K562 (cell line): ENCODE measurements at regions not wholly inside any gene's neighbourhood (a gene's known extent, or its start where the extent isn't known, plus 50 kb on each side); places are given as distances from the start of the nearest gene placed in this dataset.

Experiments used
- FOSL1 ChIP-seq: fragments of 200-800 bp; sonication (Bioruptor generic); conservative IDR thresholded peaks from 2 replicates; pipeline ENCODE4 v1.6.1; 2016; ENCODE audit warnings: missing genetic modification characterization, missing compliant biosample characterization
- MYC ChIP-seq, 2 experiments: fragments of 250-450 bp in 1 of 2; sonication (Bioruptor Pico) in 1 of 2; IDR thresholded peaks; 2 replicates each; pipeline versions ENCODE4 v1.5.1 to v1.6.1; 2012 to 2021; ENCODE audit warnings: low read depth in 2 of 2, borderline replicate concordance in 1 of 2, improper control_type of control experiment in 1 of 2, low read length in 1 of 2, mild to moderate bottlenecking in 1 of 2, moderate library complexity in 1 of 2
- RBFOX2 ChIP-seq: fragments of 200-400 bp; formaldehyde crosslinking; IDR thresholded peaks from 2 replicates; pipeline ENCODE4 v1.6.1; 2017; ENCODE audit warnings: low read depth, mild to moderate bottlenecking, low read length, moderate library complexity
- ZNF175 ChIP-seq: fragments of 200-800 bp; sonication (Bioruptor generic); IDR thresholded peaks from 2 replicates; pipeline ENCODE4 v1.6.1; 2016; ENCODE audit warnings: low read depth, mild to moderate bottlenecking, missing genetic modification characterization, missing compliant biosample characterization
- TF ChIP-seq, protein P1 (sequence below), 3 experiments: IDR thresholded peaks in 2 of 3; conservative IDR thresholded peaks in 1 of 3; 2 replicates each; pipeline ENCODE4 v1.5.1; 2011 to 2012; ENCODE audit warnings: low read length in 3 of 3, mild to moderate bottlenecking in 3 of 3, control low read depth in 2 of 3, improper control_type of control experiment in 1 of 3, inconsistent platforms in 1 of 3, low read depth in 1 of 3, mixed read lengths in 1 of 3, moderate library complexity in 1 of 3; ENCODE audit not compliant: insufficient read depth in 2 of 3
- TF ChIP-seq, protein P2 (sequence below): fragments of 200-600 bp; sonication (generic); IDR thresholded peaks from one replicate; pipeline ENCODE4 v1.6.1; 2012; ENCODE audit warnings: mild to moderate bottlenecking, low read depth, low read length, inconsistent platforms

DNA sequence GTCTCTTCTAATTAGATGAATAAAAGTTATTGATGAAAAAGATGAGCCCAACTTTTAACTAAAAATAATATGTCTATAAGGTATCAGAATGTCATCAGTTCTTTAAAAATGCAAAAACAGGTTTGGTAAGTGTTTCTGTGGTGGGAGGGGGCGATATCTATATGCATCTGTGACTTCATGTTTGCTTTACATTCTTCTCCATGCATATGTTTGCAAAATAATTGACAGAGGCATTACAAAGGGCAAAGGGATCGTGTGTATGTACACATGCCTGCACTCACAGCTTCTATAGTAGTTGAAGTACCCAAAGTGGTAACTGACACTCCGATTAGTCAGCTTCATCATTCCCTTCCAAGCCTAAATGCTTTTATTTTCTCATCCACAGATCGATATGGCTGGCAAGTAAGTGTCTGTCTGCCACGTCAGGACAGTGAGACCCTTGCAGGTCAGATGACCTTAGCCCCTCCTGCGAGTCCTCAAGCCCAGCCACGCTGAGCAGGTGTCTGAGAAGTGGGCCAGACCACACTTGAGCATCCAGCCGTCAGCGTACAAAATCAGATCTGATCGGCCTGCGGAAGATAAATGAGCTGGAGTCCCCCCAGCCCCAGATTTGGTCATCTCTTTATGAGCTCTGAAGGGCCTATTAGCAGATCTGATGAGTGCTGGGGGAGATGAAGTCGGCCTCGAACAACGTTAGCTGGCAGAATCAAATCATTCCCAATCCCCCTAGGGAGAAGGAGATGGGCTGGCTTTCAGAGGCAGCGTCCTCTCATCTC is 369.1 kb downstream of the MAFB start:
- TF ChIP-seq, protein P1, sequence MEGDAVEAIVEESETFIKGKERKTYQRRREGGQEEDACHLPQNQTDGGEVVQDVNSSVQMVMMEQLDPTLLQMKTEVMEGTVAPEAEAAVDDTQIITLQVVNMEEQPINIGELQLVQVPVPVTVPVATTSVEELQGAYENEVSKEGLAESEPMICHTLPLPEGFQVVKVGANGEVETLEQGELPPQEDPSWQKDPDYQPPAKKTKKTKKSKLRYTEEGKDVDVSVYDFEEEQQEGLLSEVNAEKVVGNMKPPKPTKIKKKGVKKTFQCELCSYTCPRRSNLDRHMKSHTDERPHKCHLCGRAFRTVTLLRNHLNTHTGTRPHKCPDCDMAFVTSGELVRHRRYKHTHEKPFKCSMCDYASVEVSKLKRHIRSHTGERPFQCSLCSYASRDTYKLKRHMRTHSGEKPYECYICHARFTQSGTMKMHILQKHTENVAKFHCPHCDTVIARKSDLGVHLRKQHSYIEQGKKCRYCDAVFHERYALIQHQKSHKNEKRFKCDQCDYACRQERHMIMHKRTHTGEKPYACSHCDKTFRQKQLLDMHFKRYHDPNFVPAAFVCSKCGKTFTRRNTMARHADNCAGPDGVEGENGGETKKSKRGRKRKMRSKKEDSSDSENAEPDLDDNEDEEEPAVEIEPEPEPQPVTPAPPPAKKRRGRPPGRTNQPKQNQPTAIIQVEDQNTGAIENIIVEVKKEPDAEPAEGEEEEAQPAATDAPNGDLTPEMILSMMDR (IDR thresholded peaks at IDR 0.05 in 2 of 3, conservative IDR thresholded peaks at IDR 0.05 in 1 of 3; ENCODE audit: insufficient read depth in 2 of 3, low read depth in 1 of 3, low read length in 3 of 3), result no peak
- TF ChIP-seq, protein P2, sequence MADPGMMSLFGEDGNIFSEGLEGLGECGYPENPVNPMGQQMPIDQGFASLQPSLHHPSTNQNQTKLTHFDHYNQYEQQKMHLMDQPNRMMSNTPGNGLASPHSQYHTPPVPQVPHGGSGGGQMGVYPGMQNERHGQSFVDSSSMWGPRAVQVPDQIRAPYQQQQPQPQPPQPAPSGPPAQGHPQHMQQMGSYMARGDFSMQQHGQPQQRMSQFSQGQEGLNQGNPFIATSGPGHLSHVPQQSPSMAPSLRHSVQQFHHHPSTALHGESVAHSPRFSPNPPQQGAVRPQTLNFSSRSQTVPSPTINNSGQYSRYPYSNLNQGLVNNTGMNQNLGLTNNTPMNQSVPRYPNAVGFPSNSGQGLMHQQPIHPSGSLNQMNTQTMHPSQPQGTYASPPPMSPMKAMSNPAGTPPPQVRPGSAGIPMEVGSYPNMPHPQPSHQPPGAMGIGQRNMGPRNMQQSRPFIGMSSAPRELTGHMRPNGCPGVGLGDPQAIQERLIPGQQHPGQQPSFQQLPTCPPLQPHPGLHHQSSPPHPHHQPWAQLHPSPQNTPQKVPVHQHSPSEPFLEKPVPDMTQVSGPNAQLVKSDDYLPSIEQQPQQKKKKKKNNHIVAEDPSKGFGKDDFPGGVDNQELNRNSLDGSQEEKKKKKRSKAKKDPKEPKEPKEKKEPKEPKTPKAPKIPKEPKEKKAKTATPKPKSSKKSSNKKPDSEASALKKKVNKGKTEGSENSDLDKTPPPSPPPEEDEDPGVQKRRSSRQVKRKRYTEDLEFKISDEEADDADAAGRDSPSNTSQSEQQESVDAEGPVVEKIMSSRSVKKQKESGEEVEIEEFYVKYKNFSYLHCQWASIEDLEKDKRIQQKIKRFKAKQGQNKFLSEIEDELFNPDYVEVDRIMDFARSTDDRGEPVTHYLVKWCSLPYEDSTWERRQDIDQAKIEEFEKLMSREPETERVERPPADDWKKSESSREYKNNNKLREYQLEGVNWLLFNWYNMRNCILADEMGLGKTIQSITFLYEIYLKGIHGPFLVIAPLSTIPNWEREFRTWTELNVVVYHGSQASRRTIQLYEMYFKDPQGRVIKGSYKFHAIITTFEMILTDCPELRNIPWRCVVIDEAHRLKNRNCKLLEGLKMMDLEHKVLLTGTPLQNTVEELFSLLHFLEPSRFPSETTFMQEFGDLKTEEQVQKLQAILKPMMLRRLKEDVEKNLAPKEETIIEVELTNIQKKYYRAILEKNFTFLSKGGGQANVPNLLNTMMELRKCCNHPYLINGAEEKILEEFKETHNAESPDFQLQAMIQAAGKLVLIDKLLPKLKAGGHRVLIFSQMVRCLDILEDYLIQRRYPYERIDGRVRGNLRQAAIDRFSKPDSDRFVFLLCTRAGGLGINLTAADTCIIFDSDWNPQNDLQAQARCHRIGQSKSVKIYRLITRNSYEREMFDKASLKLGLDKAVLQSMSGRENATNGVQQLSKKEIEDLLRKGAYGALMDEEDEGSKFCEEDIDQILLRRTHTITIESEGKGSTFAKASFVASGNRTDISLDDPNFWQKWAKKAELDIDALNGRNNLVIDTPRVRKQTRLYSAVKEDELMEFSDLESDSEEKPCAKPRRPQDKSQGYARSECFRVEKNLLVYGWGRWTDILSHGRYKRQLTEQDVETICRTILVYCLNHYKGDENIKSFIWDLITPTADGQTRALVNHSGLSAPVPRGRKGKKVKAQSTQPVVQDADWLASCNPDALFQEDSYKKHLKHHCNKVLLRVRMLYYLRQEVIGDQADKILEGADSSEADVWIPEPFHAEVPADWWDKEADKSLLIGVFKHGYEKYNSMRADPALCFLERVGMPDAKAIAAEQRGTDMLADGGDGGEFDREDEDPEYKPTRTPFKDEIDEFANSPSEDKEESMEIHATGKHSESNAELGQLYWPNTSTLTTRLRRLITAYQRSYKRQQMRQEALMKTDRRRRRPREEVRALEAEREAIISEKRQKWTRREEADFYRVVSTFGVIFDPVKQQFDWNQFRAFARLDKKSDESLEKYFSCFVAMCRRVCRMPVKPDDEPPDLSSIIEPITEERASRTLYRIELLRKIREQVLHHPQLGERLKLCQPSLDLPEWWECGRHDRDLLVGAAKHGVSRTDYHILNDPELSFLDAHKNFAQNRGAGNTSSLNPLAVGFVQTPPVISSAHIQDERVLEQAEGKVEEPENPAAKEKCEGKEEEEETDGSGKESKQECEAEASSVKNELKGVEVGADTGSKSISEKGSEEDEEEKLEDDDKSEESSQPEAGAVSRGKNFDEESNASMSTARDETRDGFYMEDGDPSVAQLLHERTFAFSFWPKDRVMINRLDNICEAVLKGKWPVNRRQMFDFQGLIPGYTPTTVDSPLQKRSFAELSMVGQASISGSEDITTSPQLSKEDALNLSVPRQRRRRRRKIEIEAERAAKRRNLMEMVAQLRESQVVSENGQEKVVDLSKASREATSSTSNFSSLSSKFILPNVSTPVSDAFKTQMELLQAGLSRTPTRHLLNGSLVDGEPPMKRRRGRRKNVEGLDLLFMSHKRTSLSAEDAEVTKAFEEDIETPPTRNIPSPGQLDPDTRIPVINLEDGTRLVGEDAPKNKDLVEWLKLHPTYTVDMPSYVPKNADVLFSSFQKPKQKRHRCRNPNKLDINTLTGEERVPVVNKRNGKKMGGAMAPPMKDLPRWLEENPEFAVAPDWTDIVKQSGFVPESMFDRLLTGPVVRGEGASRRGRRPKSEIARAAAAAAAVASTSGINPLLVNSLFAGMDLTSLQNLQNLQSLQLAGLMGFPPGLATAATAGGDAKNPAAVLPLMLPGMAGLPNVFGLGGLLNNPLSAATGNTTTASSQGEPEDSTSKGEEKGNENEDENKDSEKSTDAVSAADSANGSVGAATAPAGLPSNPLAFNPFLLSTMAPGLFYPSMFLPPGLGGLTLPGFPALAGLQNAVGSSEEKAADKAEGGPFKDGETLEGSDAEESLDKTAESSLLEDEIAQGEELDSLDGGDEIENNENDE, result no peak
- TF ChIP-seq FOSL1 (tag), result no peak
- no peak for TF ChIP-seq ZNF175 (CRISPR knock-in tag)
- no peak for TF ChIP-seq RBFOX2
- TF ChIP-seq MYC (IDR thresholded peaks at IDR 0.05; ENCODE audit: low read depth, low read length), result no peak
- no peak for TF ChIP-seq MYC (CRISPR knock-in tag; IDR thresholded peaks at IDR 0.05; ENCODE audit: borderline replicate concordance, low read depth)
